ENCODE measurements at regions not wholly inside any gene's neighbourhood (a gene's known extent, or its start where the extent isn't known, plus 50 kb on each side); places are given as distances from the start of the nearest gene placed in this dataset.

DNA sequence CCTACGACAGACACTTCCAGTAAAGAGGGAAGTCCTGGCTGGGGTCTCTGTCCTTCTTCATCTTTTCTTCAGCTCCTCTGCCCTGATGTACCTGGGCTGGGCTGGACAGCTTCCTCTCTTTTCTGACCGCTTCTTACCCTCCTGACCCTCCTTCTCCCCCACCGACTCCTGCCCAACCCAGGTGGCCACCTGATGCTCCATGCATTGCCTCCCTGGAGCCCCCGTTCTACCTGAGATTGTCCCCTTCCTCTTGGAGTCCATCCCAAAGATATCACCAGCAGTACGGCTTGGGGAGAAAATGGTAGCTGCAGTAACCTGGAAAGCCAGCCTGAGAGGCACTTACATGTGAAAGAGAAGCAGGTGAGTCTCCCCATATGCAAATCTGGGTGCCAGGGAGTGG, 566.3 kb downstream of the TCERG1L start:
- no peak for ATAC-seq
- Mint-ChIP-seq H3K4me3 (no peak overlapping the region), H3K27ac (no peak overlapping the region), H3K36me3 (ENCODE audit: low read depth) (no peaks in the 10 kb centered on the region), H3K27me3 (no peaks in the 10 kb centered on the region), H3K9me3 (no peaks in the 10 kb centered on the region), H3K4me1 (ENCODE audit: low read depth) (no peaks in the 10 kb centered on the region)
- DNase-seq = no peak
- intact Hi-C loops (cut with micrococcal nuclease) = no loop called here
- ChIA-PET POLR2A (no interaction called here), CTCF (no interaction called here)
- TF ChIP-seq, protein P1, sequence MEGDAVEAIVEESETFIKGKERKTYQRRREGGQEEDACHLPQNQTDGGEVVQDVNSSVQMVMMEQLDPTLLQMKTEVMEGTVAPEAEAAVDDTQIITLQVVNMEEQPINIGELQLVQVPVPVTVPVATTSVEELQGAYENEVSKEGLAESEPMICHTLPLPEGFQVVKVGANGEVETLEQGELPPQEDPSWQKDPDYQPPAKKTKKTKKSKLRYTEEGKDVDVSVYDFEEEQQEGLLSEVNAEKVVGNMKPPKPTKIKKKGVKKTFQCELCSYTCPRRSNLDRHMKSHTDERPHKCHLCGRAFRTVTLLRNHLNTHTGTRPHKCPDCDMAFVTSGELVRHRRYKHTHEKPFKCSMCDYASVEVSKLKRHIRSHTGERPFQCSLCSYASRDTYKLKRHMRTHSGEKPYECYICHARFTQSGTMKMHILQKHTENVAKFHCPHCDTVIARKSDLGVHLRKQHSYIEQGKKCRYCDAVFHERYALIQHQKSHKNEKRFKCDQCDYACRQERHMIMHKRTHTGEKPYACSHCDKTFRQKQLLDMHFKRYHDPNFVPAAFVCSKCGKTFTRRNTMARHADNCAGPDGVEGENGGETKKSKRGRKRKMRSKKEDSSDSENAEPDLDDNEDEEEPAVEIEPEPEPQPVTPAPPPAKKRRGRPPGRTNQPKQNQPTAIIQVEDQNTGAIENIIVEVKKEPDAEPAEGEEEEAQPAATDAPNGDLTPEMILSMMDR (IDR thresholded peaks at IDR 0.05) = no peak

DNA sequence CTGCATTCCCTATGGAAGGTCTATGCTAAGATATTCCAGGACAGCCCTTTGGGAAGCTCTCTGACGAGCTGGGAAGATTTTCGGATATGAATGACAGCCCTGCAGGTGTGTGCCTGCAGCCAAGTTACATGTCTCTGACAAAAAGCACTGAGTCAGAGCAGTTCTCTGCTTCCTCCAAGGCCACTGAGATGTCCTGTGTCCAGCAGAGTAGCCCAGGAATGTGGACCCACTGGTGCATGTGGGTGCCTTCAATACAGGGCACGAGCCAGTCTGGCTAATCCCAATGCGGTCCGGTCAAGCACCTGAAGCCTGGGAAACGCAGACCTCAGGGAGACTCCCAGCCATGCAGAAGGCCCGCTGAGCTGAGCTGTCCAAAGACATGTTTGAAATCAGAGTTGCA, 565.7 kb downstream of the TCERG1L start:
- Mint-ChIP-seq H3K4me1 (ENCODE audit: low read depth) (no peaks in the 10 kb centered on the region), H3K9me3 (no peaks in the 10 kb centered on the region), H3K4me3 (no peak overlapping the region), H3K27ac (no peak overlapping the region), H3K27me3 (no peaks in the 10 kb centered on the region), H3K36me3 (ENCODE audit: low read depth) (no peaks in the 10 kb centered on the region)
- POLR2A ChIA-PET = no interaction called here
- TF ChIP-seq, protein P1 (IDR thresholded peaks at IDR 0.05) = no peak
- CTCF ChIA-PET = no interaction called here
- DNase-seq (no peak), ATAC-seq (no peak)
- intact Hi-C loops (cut with micrococcal nuclease) = no loop called here

DNA sequence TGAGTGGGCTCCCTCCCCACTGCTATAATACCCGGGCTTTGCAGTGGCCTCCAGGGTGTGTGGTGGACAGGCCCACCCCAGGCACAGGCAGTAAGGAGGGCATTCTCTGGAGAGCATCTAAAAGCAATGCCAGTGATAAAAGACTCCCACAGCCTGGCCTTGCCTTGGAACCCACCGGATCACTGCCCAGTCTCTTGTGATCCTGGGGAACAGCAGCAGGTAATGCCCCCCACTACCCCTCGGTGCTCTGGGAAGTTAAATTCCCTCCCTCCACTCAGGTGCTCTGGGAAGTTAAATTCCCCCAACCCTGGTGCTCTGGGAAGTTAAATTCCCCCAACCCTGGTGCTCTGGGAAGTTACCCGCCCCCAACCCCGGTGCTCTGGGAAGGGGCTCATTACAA, 565.2 kb downstream of the TCERG1L start:
- TF ChIP-seq, protein P1 (IDR thresholded peaks at IDR 0.05) = no peak
- H3K27me3 Mint-ChIP-seq = no peaks in the 10 kb centered on the region
- intact Hi-C loops (cut with micrococcal nuclease) = no loop called here
- H3K9me3 Mint-ChIP-seq = no peaks in the 10 kb centered on the region
- no peak overlapping the region for H3K4me3 Mint-ChIP-seq
- no peak overlapping the region for H3K27ac Mint-ChIP-seq
- ChIA-PET POLR2A (no interaction called here), CTCF (no interaction called here)
- H3K4me1 Mint-ChIP-seq (ENCODE audit: low read depth) = no peaks in the 10 kb centered on the region
- ATAC-seq = no peak
- H3K36me3 Mint-ChIP-seq (ENCODE audit: low read depth) = no peaks in the 10 kb centered on the region
- DNase-seq = no peak

DNA sequence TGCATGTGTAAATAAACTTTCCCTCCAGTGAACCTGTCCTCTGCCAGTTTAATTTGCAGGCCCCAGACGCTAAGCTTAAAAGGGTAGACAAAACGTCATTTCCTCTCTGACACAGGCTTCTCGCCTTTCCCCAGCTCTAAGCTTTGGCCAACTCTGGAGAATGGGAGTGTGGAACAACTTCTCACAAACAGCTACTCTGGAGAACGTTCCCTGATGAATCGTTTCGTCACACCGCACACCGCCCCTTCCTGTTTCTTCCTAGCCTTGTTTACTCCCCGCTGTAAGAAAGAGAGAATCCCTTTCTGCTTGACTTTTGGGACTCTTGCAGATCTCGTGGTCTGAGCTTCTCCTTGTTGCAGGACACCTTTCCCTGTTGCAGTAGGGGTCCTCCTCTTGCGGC, 564.2 kb downstream of the TCERG1L start:
- Mint-ChIP-seq H3K27ac (no peak overlapping the region), H3K9me3 (no peaks in the 10 kb centered on the region), H3K4me3 (no peak overlapping the region), H3K4me1 (ENCODE audit: low read depth) (no peaks in the 10 kb centered on the region), H3K27me3 (no peaks in the 10 kb centered on the region), H3K36me3 (ENCODE audit: low read depth) (no peaks in the 10 kb centered on the region)
- ChIA-PET POLR2A (no interaction called here), CTCF (interaction anchor here (0.7 kb wide), 1 partner anchor 1377 kb away, joined by 3 read pairs; no protein-coding TSS in a partner anchor)
- no peak for DNase-seq
- no peak for ATAC-seq
- intact Hi-C loops (cut with micrococcal nuclease) = no loop called here
- TF ChIP-seq, protein P1 (IDR thresholded peaks at IDR 0.05) = no peak

DNA sequence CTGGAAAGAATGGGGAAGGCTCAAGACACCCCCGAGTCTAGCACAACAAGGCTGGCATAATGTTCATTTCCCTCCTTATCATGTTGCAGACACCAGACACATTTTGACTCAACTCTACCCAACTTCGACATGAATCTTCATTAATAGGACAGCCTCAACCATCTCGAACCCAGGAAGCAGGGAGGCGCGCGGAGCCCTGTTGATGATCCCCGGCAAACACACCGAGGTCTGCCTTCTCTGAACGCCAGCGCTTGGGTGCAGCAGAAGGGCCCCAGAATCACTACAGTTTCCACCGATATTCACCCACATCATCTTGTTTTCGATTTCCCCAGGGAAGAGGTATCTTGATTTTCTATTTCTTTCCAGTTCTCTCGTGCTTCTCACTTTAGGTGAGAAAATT, 563.6 kb downstream of the TCERG1L start:
- POLR2A ChIA-PET = no interaction called here
- TF ChIP-seq, protein P1 (IDR thresholded peaks at IDR 0.05) = no peak
- CTCF ChIA-PET = interaction anchor here (0.7 kb wide), 1 partner anchor 1376 kb away, joined by 3 read pairs; no protein-coding TSS in a partner anchor
- no peak overlapping the region for H3K27ac Mint-ChIP-seq
- ATAC-seq = no peak
- H3K9me3 Mint-ChIP-seq = no peaks in the 10 kb centered on the region
- no peak for DNase-seq
- intact Hi-C loops (cut with micrococcal nuclease) = no loop called here
- H3K4me3 Mint-ChIP-seq = no peak overlapping the region
- no peaks in the 10 kb centered on the region for H3K4me1 Mint-ChIP-seq (ENCODE audit: low read depth)
- no peaks in the 10 kb centered on the region for H3K36me3 Mint-ChIP-seq (ENCODE audit: low read depth)
- no peaks in the 10 kb centered on the region for H3K27me3 Mint-ChIP-seq

Measured in activated CD8-positive, alpha-beta T cell treated with anti-CD3 and anti-CD28 coated beads for 36 hours (primary cell).